ENCODE measurements at regions not wholly inside any gene's neighbourhood (a gene's known extent, or its start where the extent isn't known, plus 50 kb on each side); places are given as distances from the start of the nearest gene placed in this dataset.
"Not testable (repeated sequence)": the region's sequence is repeated elsewhere in the genome, so short reads cannot be mapped to it uniquely, and the experiment has no call there.

DNA sequence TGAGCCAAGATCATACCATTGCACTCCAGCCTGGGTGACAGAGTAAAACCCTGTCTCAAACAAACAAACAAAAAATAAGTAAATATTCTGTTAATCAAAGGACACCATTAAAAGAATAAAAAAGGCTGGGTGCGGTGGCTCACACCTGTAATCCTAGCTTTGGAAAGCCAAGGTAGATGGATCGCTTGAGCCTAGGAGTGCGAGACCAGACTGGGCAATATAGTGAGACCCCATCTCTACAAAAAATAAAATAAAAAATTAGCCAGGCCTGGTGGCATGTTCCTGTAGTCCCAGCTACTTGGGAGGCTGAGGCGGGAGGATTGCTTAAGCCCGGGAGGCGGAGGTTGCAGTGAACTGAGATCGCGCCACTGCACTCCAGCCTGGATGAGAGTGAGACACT is 84.1 kb downstream of the GLUL start:
- H3K4me3 ChIP-seq (ENCODE audit: low read length in 2 of 2); H3K9ac ChIP-seq (ENCODE audit: low read length in 2 of 2); H3K4me1 ChIP-seq (ENCODE audit: control insufficient read depth, insufficient read depth, low read length); H3K36me3 ChIP-seq (ENCODE audit: control insufficient read depth in 2 of 2, insufficient read depth in 2 of 2, low read length in 2 of 2); H3K27me3 ChIP-seq (ENCODE audit: control insufficient read depth in 1 of 2, insufficient read depth in 2 of 2, low read length in 2 of 2); H3K27ac ChIP-seq (ENCODE audit: low read length); H3K9me3 ChIP-seq (ENCODE audit: control insufficient read depth in 2 of 2, low read length in 2 of 2): not testable (repeated sequence)

DNA sequence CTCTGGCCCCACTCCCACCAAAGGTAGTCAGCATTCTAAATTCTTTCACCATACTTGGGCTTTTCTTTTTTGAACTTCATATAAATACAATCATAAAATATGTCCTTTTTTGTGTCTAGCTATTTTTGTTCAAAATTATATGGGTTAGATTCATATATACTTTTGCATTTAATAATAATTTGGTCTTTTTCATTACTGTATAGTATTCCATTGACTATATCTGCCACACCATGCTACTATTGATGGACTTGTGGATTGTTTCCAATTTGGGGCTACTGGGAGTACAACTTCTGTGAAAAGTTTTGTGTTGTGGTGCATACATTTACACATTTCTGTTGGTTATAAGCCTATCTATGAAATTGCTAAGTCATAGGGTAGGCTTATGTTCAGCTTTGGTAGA is 85.7 kb downstream of the GLUL start:
- no peaks in the 10 kb centered on the region for H3K36me3 ChIP-seq (ENCODE audit: control insufficient read depth in 2 of 2, insufficient read depth in 2 of 2, low read length in 2 of 2)
- H3K27ac ChIP-seq (ENCODE audit: low read length), result no peak overlapping the region
- no peaks in the 10 kb centered on the region for H3K27me3 ChIP-seq (ENCODE audit: control insufficient read depth in 1 of 2, insufficient read depth in 2 of 2, low read length in 2 of 2)
- H3K9me3 ChIP-seq (ENCODE audit: control insufficient read depth in 2 of 2, low read length in 2 of 2), result no peaks in the 10 kb centered on the region
- no peaks in the 10 kb centered on the region for H3K4me1 ChIP-seq (ENCODE audit: control insufficient read depth, insufficient read depth, low read length)
- H3K4me3 ChIP-seq (ENCODE audit: low read length in 2 of 2), result no peak overlapping the region
- H3K9ac ChIP-seq (ENCODE audit: low read length in 2 of 2), result no peak overlapping the region

DNA sequence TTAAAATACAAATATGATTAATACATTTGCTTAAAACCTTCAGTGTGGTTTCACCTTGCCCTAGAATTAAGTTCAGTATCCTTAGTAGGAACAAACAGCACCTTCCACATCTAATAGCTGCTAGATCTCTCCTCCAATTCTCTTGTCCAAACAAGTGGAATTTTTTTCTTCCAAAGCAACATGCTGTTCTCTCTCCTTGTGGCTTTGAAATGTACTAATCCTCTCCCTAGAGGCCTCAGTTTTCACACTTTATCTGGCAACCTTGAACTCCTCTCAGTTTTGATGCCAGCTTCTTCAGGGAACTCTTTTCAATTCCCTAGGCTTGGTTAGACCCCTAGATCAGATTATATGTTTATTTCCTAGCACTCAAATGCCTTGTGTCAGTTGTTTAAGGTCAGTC is 87.0 kb downstream of the GLUL start:
- no peaks in the 10 kb centered on the region for H3K4me1 ChIP-seq (ENCODE audit: control insufficient read depth, insufficient read depth, low read length)

DNA sequence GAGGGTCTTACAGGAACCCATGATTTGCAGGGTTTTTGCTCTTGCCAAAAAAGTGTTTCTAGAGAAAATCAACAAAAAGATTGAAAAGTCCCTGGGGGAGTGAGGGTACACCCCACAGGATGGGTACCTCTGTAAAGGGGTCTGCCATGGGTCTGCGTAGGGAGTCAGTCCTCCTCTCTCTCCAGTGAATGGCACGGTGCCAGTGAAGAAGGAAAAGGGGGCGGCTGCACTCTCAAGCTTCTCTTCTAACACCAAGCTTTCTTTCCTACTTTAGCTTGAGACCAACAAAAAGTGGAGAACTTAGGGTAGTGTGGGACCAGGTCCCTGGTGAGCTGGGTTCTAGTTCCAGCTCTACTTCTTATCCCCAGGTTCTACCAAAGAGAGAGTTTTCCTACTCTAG is 87.4 kb downstream of the GLUL start:
- Histone ChIP-seq H3K9ac (ENCODE audit: low read length in 2 of 2) (no peak overlapping the region), H3K4me3 (ENCODE audit: low read length in 2 of 2) (no peak overlapping the region), H3K27ac (ENCODE audit: low read length) (no peak overlapping the region), H3K27me3 (ENCODE audit: control insufficient read depth in 1 of 2, insufficient read depth in 2 of 2, low read length in 2 of 2) (no peaks in the 10 kb centered on the region), H3K9me3 (ENCODE audit: control insufficient read depth in 2 of 2, low read length in 2 of 2) (no peaks in the 10 kb centered on the region), H3K4me1 (ENCODE audit: control insufficient read depth, insufficient read depth, low read length) (no peaks in the 10 kb centered on the region), H3K36me3 (ENCODE audit: control insufficient read depth in 2 of 2, insufficient read depth in 2 of 2, low read length in 2 of 2) (no peaks in the 10 kb centered on the region)

More for the DNA sequence above, 87.0 kb downstream of the GLUL start:
- no peaks in the 10 kb centered on the region for H3K9me3 ChIP-seq (ENCODE audit: control insufficient read depth in 2 of 2, low read length in 2 of 2)
- H3K36me3 ChIP-seq (ENCODE audit: control insufficient read depth in 2 of 2, insufficient read depth in 2 of 2, low read length in 2 of 2), result no peaks in the 10 kb centered on the region
- no peak overlapping the region for H3K4me3 ChIP-seq (ENCODE audit: low read length in 2 of 2)
- no peaks in the 10 kb centered on the region for H3K27me3 ChIP-seq (ENCODE audit: control insufficient read depth in 1 of 2, insufficient read depth in 2 of 2, low read length in 2 of 2)
- no peak overlapping the region for H3K9ac ChIP-seq (ENCODE audit: low read length in 2 of 2)
- H3K27ac ChIP-seq (ENCODE audit: low read length), result no peak overlapping the region

DNA sequence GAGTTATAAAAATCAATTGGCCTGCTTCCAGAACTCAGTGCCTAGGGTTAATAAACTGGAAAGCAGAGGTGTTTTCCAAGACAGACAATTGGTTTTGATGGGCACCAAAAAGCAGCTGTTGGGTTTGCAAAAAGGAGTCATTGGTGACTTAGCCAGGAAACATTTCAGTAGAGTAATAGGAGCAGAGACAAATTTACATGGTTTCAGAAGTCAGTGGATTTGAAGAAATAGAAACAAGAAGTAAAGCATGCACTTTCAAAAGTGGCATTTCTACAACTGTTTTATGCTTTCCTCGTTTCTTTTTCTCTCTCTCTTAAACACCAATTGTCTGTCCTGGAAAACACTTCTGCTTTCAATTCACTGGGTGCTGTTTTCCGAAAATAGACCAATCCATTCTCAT is 87.8 kb downstream of the GLUL start:
- Histone ChIP-seq H3K27ac (ENCODE audit: low read length) (no peak overlapping the region), H3K9me3 (ENCODE audit: control insufficient read depth in 2 of 2, low read length in 2 of 2) (no peaks in the 10 kb centered on the region), H3K9ac (ENCODE audit: low read length in 2 of 2) (no peak overlapping the region), H3K4me3 (ENCODE audit: low read length in 2 of 2) (no peak overlapping the region), H3K4me1 (ENCODE audit: control insufficient read depth, insufficient read depth, low read length) (no peaks in the 10 kb centered on the region), H3K36me3 (ENCODE audit: control insufficient read depth in 2 of 2, insufficient read depth in 2 of 2, low read length in 2 of 2) (no peaks in the 10 kb centered on the region), H3K27me3 (ENCODE audit: control insufficient read depth in 1 of 2, insufficient read depth in 2 of 2, low read length in 2 of 2) (no peaks in the 10 kb centered on the region)

DNA sequence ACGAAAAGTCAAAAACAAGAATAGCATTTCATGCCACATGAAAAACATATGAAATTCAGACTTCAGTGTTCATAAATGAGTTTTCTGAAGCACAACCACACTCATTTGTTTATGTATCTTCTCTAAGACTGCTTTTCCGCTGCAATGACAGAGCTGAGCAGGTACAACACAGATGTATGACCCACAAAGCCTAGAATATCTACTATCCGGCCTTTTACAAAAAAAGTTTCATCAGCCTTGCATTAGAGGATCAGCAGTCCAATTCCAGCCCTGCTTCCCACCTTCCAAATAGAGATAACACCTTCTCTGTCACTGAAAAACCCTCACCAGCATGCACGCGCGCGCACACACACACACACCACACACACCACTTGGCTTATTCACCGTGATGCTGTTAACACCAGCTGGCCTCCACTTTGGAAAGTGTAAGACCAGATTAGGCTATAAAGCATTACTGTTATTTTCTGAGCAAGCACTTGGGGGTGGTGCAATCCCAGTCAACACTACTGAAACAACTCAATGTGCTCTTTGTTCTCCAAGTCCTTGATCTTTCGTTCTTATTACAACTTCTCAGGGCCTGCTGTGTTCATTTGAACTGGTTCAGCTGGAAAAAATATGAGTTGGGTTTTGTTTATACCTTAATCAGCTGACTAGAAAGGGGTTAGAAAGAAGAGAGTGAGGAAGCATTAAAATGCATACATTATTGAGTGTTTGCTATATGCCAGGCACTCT is 90.0 kb downstream of the GLUL start:
- Histone ChIP-seq H3K27me3 (ENCODE audit: control insufficient read depth in 1 of 2, insufficient read depth in 2 of 2, low read length in 2 of 2) (no peaks in the 10 kb centered on the region), H3K27ac (ENCODE audit: low read length) (no peak overlapping the region), H3K36me3 (ENCODE audit: control insufficient read depth in 2 of 2, insufficient read depth in 2 of 2, low read length in 2 of 2) (no peaks in the 10 kb centered on the region), H3K4me1 (ENCODE audit: control insufficient read depth, insufficient read depth, low read length) (no peaks in the 10 kb centered on the region), H3K9ac (ENCODE audit: low read length in 2 of 2) (no peak overlapping the region), H3K9me3 (ENCODE audit: control insufficient read depth in 2 of 2, low read length in 2 of 2) (no peaks in the 10 kb centered on the region), H3K4me3 (ENCODE audit: low read length in 2 of 2) (no peak overlapping the region)

DNA sequence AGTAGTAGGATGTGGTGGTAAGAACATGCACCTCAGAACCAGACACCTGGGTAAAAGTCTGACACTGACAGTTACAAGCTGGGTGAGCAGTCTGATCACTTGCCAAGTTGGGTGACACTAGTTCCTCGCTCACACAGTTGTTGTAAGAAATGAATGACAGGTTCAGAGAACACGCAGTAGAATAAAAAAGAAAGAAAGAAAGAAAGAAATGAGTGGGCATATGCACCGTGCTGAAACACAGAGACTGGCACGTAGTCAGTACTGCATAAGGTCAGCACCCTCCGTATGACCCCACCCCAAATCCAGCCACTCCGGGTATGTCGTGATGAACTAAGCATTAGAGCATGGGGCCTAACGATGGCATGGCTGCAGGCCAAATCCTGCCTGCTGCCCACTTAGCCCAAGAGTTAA is 90.6 kb downstream of the GLUL start:
- Histone ChIP-seq H3K9ac (ENCODE audit: low read length in 2 of 2) (peak overlapping the region in 1 of 2 donors; percentile 21), H3K4me1 (ENCODE audit: control insufficient read depth, insufficient read depth, low read length) (no peaks in the 10 kb centered on the region), H3K9me3 (ENCODE audit: control insufficient read depth in 2 of 2, low read length in 2 of 2) (no peaks in the 10 kb centered on the region), H3K36me3 (ENCODE audit: control insufficient read depth in 2 of 2, insufficient read depth in 2 of 2, low read length in 2 of 2) (no peaks in the 10 kb centered on the region), H3K27me3 (ENCODE audit: control insufficient read depth in 1 of 2, insufficient read depth in 2 of 2, low read length in 2 of 2) (no peaks in the 10 kb centered on the region), H3K27ac (ENCODE audit: low read length) (no peak overlapping the region), H3K4me3 (ENCODE audit: low read length in 2 of 2) (no peak overlapping the region)

DNA sequence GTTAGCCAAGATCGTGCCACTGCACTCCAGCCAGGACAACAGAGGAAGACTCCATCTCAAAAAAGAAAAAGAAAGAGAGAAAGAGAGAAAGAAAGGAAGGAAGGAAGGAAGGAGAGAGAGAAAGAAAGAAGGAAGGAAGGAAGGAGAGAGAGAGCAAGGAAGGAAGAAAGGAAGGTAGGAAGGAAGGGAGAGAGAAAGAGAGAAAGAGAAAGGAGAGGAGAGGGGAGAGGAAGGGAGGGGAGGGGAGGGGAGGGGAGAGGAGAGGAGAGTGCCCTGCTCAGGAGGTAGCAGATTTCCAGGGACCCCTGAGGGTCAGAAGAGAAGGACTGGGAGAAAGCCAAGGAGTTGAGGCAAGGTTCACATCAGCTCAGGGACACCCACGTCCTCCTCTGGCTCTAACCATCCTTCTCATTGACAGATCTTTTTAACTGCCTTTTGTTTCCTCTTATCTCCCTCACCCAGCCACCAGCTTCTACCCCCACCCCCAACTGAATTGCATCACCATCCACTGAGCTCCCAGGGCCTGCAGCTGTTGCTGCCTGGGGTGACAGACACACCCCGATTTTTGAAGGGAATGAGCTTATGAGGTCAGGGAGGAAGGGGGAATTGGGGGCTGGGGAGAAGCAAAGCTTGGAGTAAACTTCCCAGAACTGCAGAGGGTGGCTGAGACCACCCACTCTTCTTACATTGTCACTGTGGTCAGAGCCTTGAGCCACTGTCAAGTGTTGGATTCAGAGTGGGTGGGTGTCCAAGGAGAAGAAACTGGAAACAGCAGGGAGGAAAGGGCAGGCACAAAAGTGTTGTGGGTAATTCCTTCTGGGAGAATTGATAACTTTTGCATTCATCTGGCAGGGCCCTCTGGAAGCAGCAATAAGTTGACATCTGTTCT is 91.6 kb downstream of the GLUL start:
- Histone ChIP-seq H3K36me3 (ENCODE audit: control insufficient read depth in 2 of 2, insufficient read depth in 2 of 2, low read length in 2 of 2) (no peaks in the 10 kb centered on the region), H3K27ac (ENCODE audit: low read length) (no peak overlapping the region), H3K9ac (ENCODE audit: low read length in 2 of 2) (no peak overlapping the region), H3K4me3 (ENCODE audit: low read length in 2 of 2) (no peak overlapping the region), H3K9me3 (ENCODE audit: control insufficient read depth in 2 of 2, low read length in 2 of 2) (no peaks in the 10 kb centered on the region), H3K27me3 (ENCODE audit: control insufficient read depth in 1 of 2, insufficient read depth in 2 of 2, low read length in 2 of 2) (no peaks in the 10 kb centered on the region), H3K4me1 (ENCODE audit: control insufficient read depth, insufficient read depth, low read length) (no peaks in the 10 kb centered on the region)

DNA sequence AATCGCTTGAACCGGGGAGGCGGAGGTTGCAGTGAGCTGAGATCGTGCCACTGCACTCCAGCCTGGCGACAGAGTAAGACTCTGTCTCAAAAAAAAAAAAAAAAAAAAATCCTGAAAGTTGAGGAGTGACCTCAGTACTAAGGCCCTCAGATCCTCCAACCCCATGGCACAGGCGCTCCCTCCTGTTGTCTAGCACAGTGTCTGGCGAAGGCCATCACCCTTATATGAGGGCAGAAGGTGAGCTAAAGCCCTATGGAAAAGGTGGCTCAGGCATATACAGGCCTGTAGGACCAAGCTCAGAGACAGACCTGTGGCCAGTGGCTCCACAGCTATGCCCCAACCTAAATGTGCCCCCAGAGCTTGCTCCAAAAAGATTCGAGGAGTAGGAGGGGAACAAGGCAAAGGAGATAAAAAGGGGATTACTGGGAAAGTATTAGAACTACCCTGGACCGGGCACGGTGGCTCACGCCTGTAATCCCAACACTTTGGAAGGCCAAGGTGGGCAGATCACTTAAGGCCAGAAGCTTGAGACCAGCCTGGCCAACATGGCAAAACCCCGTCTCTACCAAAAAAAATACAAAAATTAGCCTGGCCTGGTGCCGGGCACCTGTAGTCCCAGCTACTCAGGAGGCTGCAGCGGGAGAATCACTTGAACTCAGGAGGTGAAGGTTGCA is 92.4 kb downstream of the GLUL start:
- H3K4me3 ChIP-seq (ENCODE audit: low read length in 2 of 2); H3K36me3 ChIP-seq (ENCODE audit: control insufficient read depth in 2 of 2, insufficient read depth in 2 of 2, low read length in 2 of 2); H3K9ac ChIP-seq (ENCODE audit: low read length in 2 of 2); H3K27me3 ChIP-seq (ENCODE audit: control insufficient read depth in 1 of 2, insufficient read depth in 2 of 2, low read length in 2 of 2); H3K27ac ChIP-seq (ENCODE audit: low read length); H3K4me1 ChIP-seq (ENCODE audit: control insufficient read depth, insufficient read depth, low read length); H3K9me3 ChIP-seq (ENCODE audit: control insufficient read depth in 2 of 2, low read length in 2 of 2): not testable (repeated sequence)

DNA sequence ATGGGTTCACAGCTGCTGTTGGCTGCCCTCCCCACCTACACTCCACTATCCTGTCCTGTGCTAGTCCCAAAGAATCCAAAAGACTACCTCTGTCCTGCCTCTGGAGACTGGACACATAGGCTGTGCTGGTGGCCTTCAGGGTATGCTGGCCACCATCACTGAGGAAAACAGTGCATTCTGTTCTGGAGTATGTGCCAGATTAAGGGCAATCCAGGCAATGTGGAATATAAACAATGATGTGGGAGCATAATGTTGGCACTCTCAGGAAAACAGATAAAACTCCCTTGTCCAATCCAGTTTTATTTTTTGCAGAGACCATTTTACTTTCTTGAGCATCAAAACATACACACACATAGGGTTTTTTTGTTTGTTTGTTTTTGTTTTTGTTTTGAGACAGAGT is 94.3 kb downstream of the GLUL start:
- Histone ChIP-seq H3K36me3 (ENCODE audit: control insufficient read depth in 2 of 2, insufficient read depth in 2 of 2, low read length in 2 of 2) (no peaks in the 10 kb centered on the region), H3K4me3 (ENCODE audit: low read length in 2 of 2) (no peak overlapping the region), H3K9ac (ENCODE audit: low read length in 2 of 2) (no peak overlapping the region), H3K9me3 (ENCODE audit: control insufficient read depth in 2 of 2, low read length in 2 of 2) (no peaks in the 10 kb centered on the region), H3K27me3 (ENCODE audit: control insufficient read depth in 1 of 2, insufficient read depth in 2 of 2, low read length in 2 of 2) (no peaks in the 10 kb centered on the region), H3K4me1 (ENCODE audit: control insufficient read depth, insufficient read depth, low read length) (no peaks in the 10 kb centered on the region), H3K27ac (ENCODE audit: low read length) (no peak overlapping the region)

All from stomach smooth muscle (tissue), 2 donors.